Adipocyte (in vitro differentiated cells): ENCODE measurements at regions not wholly inside any gene's neighbourhood (a gene's known extent, or its start where the extent isn't known, plus 50 kb on each side); places are given as distances from the start of the nearest gene placed in this dataset.

Source experiments
- DNase-seq: peaks from one replicate; pipeline ENCODE4 v3.0.0-alpha.2; 2015; ENCODE audit warnings: low read depth
- H3K27me3 ChIP-seq: replicated peaks from 2 replicates; pipeline ENCODE4 v1.7.0; 2013; ENCODE audit warnings: mild to moderate bottlenecking, low read length, moderate library complexity; ENCODE audit not compliant: control insufficient read depth, insufficient read depth
- H3K36me3 ChIP-seq: 2 replicates; pipeline ENCODE4 v1.7.0; 2013; ENCODE audit warnings: low read length, mild to moderate bottlenecking, moderate library complexity; ENCODE audit not compliant: control insufficient read depth, insufficient read depth, severe bottlenecking
- H3K4me1 ChIP-seq: 2 replicates; pipeline ENCODE4 v1.7.0; 2013; ENCODE audit warnings: mild to moderate bottlenecking, low read length, moderate library complexity; ENCODE audit not compliant: control insufficient read depth, insufficient read depth
- H3K4me3 ChIP-seq: 2 replicates; pipeline ENCODE4 v1.7.0; 2013; ENCODE audit warnings: mild to moderate bottlenecking, low read length, moderate library complexity
- H3K9ac ChIP-seq: 2 replicates; pipeline ENCODE4 v1.7.0; 2013; ENCODE audit warnings: mild to moderate bottlenecking, low read length, moderate library complexity
- H3K9me3 ChIP-seq: 2 replicates; pipeline ENCODE4 v1.7.0; 2013; ENCODE audit warnings: mild to moderate bottlenecking, low read length, moderate library complexity; ENCODE audit not compliant: control insufficient read depth

DNA sequence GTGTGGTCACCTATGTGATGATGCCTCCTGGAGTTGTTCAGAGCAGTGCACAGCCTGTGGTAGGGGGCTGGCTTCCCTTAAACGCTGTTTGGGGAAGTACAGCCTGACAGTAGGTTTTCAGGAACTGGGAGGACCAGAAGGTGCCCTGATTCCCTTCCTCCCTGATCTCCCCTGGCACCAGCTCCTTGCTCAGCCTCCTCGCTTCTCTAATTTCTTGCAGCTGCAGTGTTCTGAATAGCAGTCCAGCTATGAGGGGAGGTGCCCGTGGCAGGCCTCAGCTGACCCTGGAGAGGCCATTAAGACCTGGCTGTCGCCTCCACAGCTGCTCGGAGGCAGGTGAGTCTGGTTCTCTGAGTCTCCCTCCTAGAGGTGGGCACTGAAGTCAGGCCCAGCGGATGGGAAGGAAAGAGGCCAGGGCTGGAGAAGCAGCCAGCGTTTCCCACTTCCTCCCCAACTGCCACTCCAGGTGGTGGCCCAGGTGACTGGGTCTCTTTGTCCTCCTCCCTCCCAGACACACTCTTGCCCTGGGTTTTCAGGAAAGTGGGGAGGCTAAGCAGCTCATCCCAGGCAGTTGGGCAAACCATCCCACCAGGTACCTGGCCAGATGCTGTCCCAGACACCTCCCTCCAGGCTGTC is 52.0 kb upstream of the RPL11 start:
- Histone ChIP-seq H3K36me3 (no peaks in the 10 kb centered on the region), H3K9me3 (peaks cover 2% of the 10 kb centered on the region), H3K9ac (no peak overlapping the region), H3K4me3 (no peak overlapping the region), H3K27me3 (no peaks in the 10 kb centered on the region), H3K4me1 (peaks cover 41% of the 10 kb centered on the region)
- no peak for DNase-seq

DNA sequence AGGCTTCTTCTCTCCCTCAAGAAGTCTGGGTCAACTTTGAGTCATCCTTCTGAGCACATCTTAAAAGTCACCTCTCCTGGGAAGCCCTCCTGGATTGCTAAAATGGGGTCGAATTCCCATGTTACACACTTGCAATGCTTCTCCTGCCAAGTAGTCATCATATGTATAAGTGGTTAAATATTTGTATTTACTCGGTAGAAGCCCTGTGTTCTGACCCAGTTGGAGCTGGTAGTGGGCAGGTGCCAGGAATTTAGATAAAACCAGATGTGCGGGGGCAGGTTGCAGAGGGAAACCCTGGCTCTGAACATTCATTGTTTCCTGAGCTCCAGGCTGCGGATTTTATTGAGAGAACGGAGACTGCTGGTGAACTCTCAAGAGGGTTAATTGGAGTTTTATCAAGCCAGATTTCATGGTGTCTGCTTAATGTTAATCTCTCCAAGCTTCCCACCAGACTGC is 52.8 kb upstream of the RPL11 start:
- Histone ChIP-seq H3K9ac (peak overlapping the region; percentile 8), H3K36me3 (no peaks in the 10 kb centered on the region), H3K9me3 (no peaks in the 10 kb centered on the region), H3K4me1 (peaks cover 38% of the 10 kb centered on the region), H3K27me3 (no peaks in the 10 kb centered on the region), H3K4me3 (no peak overlapping the region)
- peak; percentile 11 for DNase-seq

DNA sequence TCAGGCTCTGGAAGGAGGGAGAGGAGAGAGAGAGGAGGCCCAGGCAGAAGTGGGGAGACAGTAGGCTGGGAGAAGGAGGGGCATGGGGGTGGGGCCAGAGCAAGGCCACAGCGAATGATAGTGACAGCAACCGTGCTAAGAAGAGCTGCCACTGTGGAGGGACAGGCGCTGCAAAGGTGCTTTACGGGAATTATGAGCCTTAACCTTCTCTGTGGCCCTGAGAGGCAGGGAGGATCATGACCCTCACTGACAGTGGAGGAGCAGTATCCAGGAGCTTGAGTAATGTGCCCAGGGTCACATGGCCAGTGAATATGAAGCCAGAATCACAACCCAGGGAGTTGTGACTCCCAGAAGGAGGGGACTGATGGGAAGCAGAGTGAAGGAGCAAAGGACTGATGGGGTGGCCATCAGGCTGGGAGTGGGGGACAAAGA is 53.4 kb upstream of the RPL11 start:
- Histone ChIP-seq H3K4me3 (no peak overlapping the region), H3K36me3 (no peaks in the 10 kb centered on the region), H3K4me1 (peaks cover 33% of the 10 kb centered on the region), H3K27me3 (no peaks in the 10 kb centered on the region), H3K9me3 (no peaks in the 10 kb centered on the region), H3K9ac (peak overlapping the region; percentile 56)
- DNase-seq: no peak

DNA sequence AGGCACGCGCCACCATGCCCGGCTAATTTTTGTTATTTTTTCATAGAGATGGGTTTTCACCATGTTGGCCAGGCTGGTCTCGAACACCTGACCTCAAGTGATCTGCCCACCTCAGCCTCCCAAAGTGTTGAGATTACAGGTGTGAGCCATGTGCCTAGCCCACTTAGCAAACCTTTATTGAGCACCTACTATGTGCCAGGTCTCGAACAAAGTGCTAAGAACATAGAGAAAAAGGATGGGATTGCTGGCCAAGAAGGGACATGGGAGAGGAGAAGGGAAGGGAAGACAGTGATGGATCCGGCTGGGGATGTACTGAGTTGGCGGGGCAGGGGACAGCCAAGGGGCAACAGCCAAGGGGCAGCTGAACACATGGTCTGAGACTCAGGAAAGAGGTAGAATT is 55.6 kb upstream of the RPL11 start:
- Histone ChIP-seq H3K9me3 (no peaks in the 10 kb centered on the region), H3K27me3 (no peaks in the 10 kb centered on the region), H3K36me3 (no peaks in the 10 kb centered on the region), H3K4me1 (peaks cover 33% of the 10 kb centered on the region), H3K4me3 (no peak overlapping the region), H3K9ac (peak overlapping the region; percentile 81)
- DNase-seq: no peak

DNA sequence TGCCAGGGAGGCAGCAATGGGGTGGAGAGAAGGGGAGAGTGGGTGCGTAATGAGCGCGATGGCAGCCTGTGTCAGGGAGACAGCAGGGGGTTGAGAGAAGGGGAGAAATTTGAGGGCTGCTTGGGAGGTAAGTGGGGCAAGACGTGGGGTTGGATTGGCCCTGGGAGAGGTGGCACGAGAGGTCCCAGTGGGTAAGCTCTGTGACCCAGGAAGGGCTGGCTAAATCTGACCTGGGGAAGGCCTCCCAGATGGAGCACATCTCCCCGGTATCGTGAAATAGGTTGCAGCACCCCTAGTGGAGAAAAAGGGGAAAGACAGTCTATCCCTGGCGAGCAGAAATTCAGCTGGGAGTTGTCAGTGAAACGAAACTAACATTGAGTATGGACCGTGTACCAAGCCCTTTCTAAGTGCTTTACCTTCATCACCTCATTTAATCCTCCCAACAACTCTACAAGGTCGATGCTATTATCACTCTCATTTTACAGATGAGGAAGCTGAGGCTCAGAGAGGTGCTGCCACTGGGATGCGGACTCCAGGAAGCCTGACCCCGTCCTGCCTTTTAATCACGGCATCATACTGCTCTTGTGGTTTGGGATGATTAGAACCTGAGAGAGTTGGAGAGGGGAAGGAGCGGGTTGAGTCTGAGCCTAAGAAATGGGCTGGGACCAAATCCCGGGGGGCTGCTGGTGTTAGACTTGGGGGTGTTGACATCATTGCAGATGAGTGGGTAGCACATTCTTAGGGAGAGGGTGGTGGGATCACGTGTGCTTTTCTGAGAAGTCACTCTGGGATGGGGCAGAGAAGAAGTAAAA is 56.6 kb upstream of the RPL11 start:
- peak; percentile 88 for DNase-seq
- H3K9ac ChIP-seq: peak overlapping the region; percentile 81
- H3K4me1 ChIP-seq: peaks cover 33% of the 10 kb centered on the region
- no peaks in the 10 kb centered on the region for H3K27me3 ChIP-seq
- peak overlapping the region; percentile 79 for H3K4me3 ChIP-seq
- H3K9me3 ChIP-seq: no peaks in the 10 kb centered on the region
- no peaks in the 10 kb centered on the region for H3K36me3 ChIP-seq

DNA sequence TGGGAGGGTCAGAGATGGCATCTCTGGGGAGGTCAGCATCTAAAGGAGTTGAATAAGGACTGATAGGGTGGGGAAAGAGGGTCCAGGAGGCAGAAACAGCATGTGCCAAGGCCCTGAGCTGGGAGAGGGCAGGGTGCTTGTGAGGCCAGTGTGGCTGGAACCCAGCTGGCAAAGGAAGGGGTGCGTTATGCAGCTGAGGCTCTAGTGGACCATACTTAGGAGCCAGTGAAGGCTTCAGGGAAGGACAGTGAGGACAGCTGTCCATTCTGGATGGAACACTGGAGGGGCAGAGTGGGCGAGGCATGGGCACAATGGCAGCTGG is 57.1 kb upstream of the RPL11 start:
- peak overlapping the region; percentile 81 for H3K9ac ChIP-seq
- H3K27me3 ChIP-seq: no peaks in the 10 kb centered on the region
- no peaks in the 10 kb centered on the region for H3K9me3 ChIP-seq
- H3K4me1 ChIP-seq: peaks cover 33% of the 10 kb centered on the region
- H3K4me3 ChIP-seq: peak overlapping the region; percentile 79
- H3K36me3 ChIP-seq: no peaks in the 10 kb centered on the region
- DNase-seq: no peak

DNA sequence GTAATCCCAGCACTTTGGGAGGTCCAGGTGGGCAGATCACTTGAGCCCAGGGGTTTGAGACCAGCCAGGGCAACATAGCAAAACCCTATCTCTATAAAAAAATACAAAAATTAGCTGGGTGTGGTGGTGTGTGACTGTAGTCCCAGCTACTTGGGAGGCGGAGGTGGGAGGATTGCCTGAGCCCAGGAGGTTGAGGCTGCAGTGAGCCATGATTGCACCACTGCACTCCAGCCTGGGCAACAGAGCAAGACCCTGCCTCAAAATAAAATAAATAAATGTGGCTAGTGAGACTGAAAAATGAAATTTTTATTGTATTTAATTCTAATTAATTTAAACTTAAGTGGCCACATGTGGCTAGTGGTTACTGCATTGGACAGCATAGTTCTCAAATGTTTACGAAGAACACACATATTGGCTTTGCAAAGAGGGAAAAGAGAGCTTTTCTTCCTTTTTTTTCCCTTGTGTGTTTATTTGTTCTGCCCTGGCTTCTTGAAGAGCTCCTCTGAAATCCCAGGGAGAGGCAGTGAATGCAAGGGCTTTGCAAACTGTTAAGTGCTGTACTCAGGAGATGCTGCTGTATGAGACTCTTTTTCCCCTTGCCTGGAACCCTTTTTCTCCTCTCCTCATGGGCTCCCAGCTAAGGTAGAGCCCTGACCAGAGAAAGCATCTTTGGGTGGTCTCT is 59.0 kb upstream of the RPL11 start:
- no peaks in the 10 kb centered on the region for H3K9me3 ChIP-seq
- peaks cover 15% of the 10 kb centered on the region for H3K4me1 ChIP-seq
- DNase-seq: no peak
- no peak overlapping the region for H3K9ac ChIP-seq
- no peak overlapping the region for H3K4me3 ChIP-seq
- H3K36me3 ChIP-seq: no peaks in the 10 kb centered on the region
- H3K27me3 ChIP-seq: peaks cover under 1% of the 10 kb centered on the region

DNA sequence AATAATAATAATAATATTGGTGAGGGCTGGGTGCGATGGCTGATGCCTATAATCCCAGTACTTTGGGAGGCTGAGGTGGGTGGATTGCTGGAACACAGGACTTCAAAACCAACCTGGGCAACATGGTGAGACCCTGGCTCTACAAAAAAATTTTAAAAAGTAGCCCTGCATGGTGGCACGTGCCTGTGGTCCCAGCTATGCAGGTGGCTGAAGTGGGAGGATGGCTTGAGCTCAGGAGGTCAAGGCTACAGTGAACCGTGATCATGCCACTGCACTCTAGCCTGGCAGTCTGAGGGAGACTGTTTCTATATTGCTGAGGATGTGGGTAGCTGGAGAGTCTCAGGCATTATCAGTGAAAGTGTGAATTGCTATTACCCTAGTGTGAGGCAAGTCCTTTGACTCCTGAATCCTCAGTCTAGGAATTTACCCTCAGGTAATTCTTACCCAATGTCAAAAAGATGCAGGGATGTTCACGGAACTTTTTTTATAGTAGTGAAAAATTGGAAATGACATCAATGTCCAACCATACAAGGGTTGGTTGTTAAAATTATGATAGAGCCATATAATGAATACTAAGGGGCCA is 61.8 kb upstream of the RPL11 start:
- DNase-seq: no peak
- Histone ChIP-seq H3K27me3 (peaks cover 9% of the 10 kb centered on the region), H3K4me1 (peaks cover 7% of the 10 kb centered on the region), H3K4me3 (no peak overlapping the region), H3K9ac (no peak overlapping the region), H3K9me3 (no peaks in the 10 kb centered on the region), H3K36me3 (no peaks in the 10 kb centered on the region)

DNA sequence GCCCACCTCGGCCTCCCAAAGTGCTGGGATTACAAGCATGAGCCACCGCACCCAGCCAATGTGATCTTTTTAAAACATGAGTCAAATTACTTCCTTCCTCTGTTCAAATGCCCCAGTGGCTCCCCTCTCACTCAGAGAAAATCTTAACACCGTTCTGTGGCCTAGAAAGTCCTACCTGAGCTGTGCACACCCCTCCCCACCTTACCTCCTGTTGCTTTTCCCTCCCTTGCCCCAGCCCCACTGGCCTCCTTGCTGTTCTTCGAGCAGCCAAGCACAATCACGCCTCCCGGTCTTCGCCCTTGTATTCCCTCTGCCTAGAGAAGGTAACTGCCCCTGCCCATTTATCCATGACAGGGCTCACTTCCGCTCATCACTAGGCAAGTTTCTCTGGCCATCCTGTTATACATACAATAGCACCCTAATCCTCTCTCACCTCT is 62.6 kb upstream of the RPL11 start:
- H3K4me3 ChIP-seq: no peak overlapping the region
- peaks cover 9% of the 10 kb centered on the region for H3K27me3 ChIP-seq
- no peaks in the 10 kb centered on the region for H3K9me3 ChIP-seq
- no peaks in the 10 kb centered on the region for H3K36me3 ChIP-seq
- no peak overlapping the region for H3K9ac ChIP-seq
- no peak for DNase-seq
- H3K4me1 ChIP-seq: no peaks in the 10 kb centered on the region

DNA sequence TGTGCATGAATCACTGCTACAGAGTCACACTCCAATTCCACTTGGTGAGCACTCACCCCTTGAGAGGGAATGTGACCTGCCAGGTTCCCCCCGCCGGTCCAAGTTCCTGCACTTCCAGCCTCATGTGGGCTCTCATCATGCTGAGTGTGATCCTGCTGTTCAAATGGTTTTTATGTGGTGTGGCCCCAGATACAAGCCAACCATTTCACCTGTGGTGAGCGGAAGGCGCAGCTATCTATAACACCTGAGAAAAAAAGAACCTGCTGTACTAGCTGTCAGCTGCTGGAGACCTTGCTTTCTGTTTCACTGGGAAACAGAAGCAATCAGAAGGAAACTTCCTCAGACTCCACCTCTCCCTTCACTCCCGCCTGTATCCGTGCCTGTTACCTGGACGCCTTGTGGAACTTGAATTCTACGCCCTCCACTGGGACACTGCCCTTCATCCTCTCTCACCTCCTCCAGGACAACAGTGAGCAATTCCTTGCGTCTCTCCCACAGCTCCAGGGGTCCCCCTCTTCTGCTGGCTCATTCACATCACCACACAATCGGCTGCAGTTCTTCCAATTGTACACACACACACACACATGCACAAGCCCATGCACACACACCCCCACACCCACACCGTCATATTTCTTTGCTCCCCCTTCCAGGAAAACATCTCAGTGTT is 64.4 kb upstream of the RPL11 start:
- DNase-seq: no peak
- Histone ChIP-seq H3K4me3 (no peak overlapping the region), H3K36me3 (no peaks in the 10 kb centered on the region), H3K9me3 (no peaks in the 10 kb centered on the region), H3K9ac (no peak overlapping the region), H3K27me3 (peaks cover 9% of the 10 kb centered on the region), H3K4me1 (no peaks in the 10 kb centered on the region)
